ENCODE measurements at regions not wholly inside any gene's neighbourhood (a gene's known extent, or its start where the extent isn't known, plus 50 kb on each side); places are given as distances from the start of the nearest gene placed in this dataset.

- peak in 1 of 2 experiments; percentile 7 for DNase-seq
- Histone ChIP-seq H3K4me1 (peaks cover 22% of the 10 kb centered on the region; the same call in 1 of the 2 replicates), H3K36me3 (no peaks in the 10 kb centered on the region), H3K9me3 (replicated peaks) (no peaks in the 10 kb centered on the region), H3K27ac (no peak overlapping the region), H3K27me3 (no peaks in the 10 kb centered on the region), H3K4me3 (no peak overlapping the region)
Observed at GRCh38 chr12:24759155-24759554, 189.7 kb downstream of the BCAT1 start.

GRCh38 chr12:24756479-24757024, 192.3 kb downstream of the BCAT1 start:
- peaks cover 22% of the 10 kb centered on the region; the same call in 1 of the 2 replicates for H3K4me1 ChIP-seq

GRCh38 chr12:24754690-24755638, 193.9 kb downstream of the BCAT1 start:
- Histone ChIP-seq H3K4me1 (peaks cover 23% of the 10 kb centered on the region), H3K4me3 (no peak overlapping the region), H3K27ac (no peak overlapping the region), H3K36me3 (no peaks in the 10 kb centered on the region), H3K27me3 (no peaks in the 10 kb centered on the region), H3K9me3 (replicated peaks) (no peaks in the 10 kb centered on the region)
- DNase-seq = no peak

More at GRCh38 chr12:24756479-24757024, 192.3 kb downstream of the BCAT1 start:
- DNase-seq = no peak
- no peaks in the 10 kb centered on the region for H3K9me3 ChIP-seq (replicated peaks)
- H3K27ac ChIP-seq = no peak overlapping the region
- H3K36me3 ChIP-seq = no peaks in the 10 kb centered on the region
- no peak overlapping the region for H3K4me3 ChIP-seq
- H3K27me3 ChIP-seq = no peaks in the 10 kb centered on the region

- Histone ChIP-seq H3K9me3 (replicated peaks) (no peaks in the 10 kb centered on the region), H3K27ac (no peak overlapping the region), H3K36me3 (no peaks in the 10 kb centered on the region), H3K4me1 (peaks cover 21% of the 10 kb centered on the region), H3K27me3 (no peaks in the 10 kb centered on the region), H3K4me3 (no peak overlapping the region)
- no peak for DNase-seq
Observed at GRCh38 chr12:24752763-24753462, 196.0 kb downstream of the BCAT1 start.

- DNase-seq = no peak
- H3K4me1 ChIP-seq = peaks cover 29% of the 10 kb centered on the region
- H3K36me3 ChIP-seq = no peaks in the 10 kb centered on the region
- H3K9me3 ChIP-seq (replicated peaks) = no peaks in the 10 kb centered on the region
- H3K27me3 ChIP-seq = no peaks in the 10 kb centered on the region
- H3K4me3 ChIP-seq = no peak overlapping the region
- H3K27ac ChIP-seq = no peak overlapping the region
Observed at GRCh38 chr12:24751181-24751580, 197.7 kb downstream of the BCAT1 start.

GRCh38 chr12:24750263-24750662, 198.6 kb downstream of the BCAT1 start:
- DNase-seq = peak; percentile 40 to 63
- Histone ChIP-seq H3K4me1 (peaks cover 33% of the 10 kb centered on the region), H3K27me3 (no peaks in the 10 kb centered on the region), H3K4me3 (no peak overlapping the region), H3K27ac (no peak overlapping the region), H3K9me3 (replicated peaks) (no peaks in the 10 kb centered on the region), H3K36me3 (no peaks in the 10 kb centered on the region)

- DNase-seq = no peak
- no peaks in the 10 kb centered on the region for H3K36me3 ChIP-seq
Observed at GRCh38 chr12:24749171-24749570, 199.7 kb downstream of the BCAT1 start.

GRCh38 chr12:24748326-24748725, 200.6 kb downstream of the BCAT1 start:
- Histone ChIP-seq H3K36me3 (no peaks in the 10 kb centered on the region), H3K4me3 (no peak overlapping the region), H3K4me1 (peaks cover 33% of the 10 kb centered on the region), H3K27me3 (no peaks in the 10 kb centered on the region), H3K9me3 (replicated peaks) (no peaks in the 10 kb centered on the region), H3K27ac (no peak overlapping the region)
- DNase-seq = no peak

More at GRCh38 chr12:24749171-24749570, 199.7 kb downstream of the BCAT1 start:
- H3K4me1 ChIP-seq = peaks cover 33% of the 10 kb centered on the region
- H3K4me3 ChIP-seq = no peak overlapping the region
- H3K9me3 ChIP-seq (replicated peaks) = no peaks in the 10 kb centered on the region
- no peak overlapping the region for H3K27ac ChIP-seq
- H3K27me3 ChIP-seq = no peaks in the 10 kb centered on the region

GRCh38 chr12:24746864-24747263, 202.0 kb downstream of the BCAT1 start:
- H3K27me3 ChIP-seq = no peaks in the 10 kb centered on the region
- H3K4me3 ChIP-seq = no peak overlapping the region
- DNase-seq = peak; percentile 47 to 64
- no peaks in the 10 kb centered on the region for H3K36me3 ChIP-seq
- H3K9me3 ChIP-seq (replicated peaks) = no peaks in the 10 kb centered on the region
- H3K27ac ChIP-seq = peak overlapping the region; percentile 18; the same call in 1 of the 2 replicates
- peaks cover 33% of the 10 kb centered on the region for H3K4me1 ChIP-seq

- Histone ChIP-seq H3K4me1 (peaks cover 33% of the 10 kb centered on the region), H3K36me3 (no peaks in the 10 kb centered on the region), H3K27ac (peak overlapping the region; percentile 18; the same call in 1 of the 2 replicates), H3K4me3 (no peak overlapping the region), H3K27me3 (no peaks in the 10 kb centered on the region), H3K9me3 (replicated peaks) (no peaks in the 10 kb centered on the region)
- peak in 1 of 2 experiments; percentile 24 for DNase-seq
Observed at GRCh38 chr12:24746006-24746671, 202.8 kb downstream of the BCAT1 start.

GRCh38 chr12:24743941-24744793, 204.7 kb downstream of the BCAT1 start:
- DNase-seq = no peak
- peaks cover 22% of the 10 kb centered on the region for H3K4me1 ChIP-seq
- no peaks in the 10 kb centered on the region; the same call in 1 of the 2 replicates for H3K9me3 ChIP-seq (replicated peaks)
- no peak overlapping the region for H3K4me3 ChIP-seq
- no peaks in the 10 kb centered on the region for H3K36me3 ChIP-seq
- no peak overlapping the region for H3K27ac ChIP-seq
- no peaks in the 10 kb centered on the region for H3K27me3 ChIP-seq

- H3K4me1 ChIP-seq = peaks cover 15% of the 10 kb centered on the region
- no peak for DNase-seq
- H3K4me3 ChIP-seq = no peak overlapping the region
- no peaks in the 10 kb centered on the region; the same call in 1 of the 2 replicates for H3K9me3 ChIP-seq (replicated peaks)
- no peaks in the 10 kb centered on the region for H3K36me3 ChIP-seq
- H3K27ac ChIP-seq = no peak overlapping the region
- no peaks in the 10 kb centered on the region for H3K27me3 ChIP-seq
Observed at GRCh38 chr12:24742378-24742777, 206.5 kb downstream of the BCAT1 start.

- Histone ChIP-seq H3K4me1 (peaks cover 3% of the 10 kb centered on the region), H3K4me3 (no peak overlapping the region), H3K27me3 (no peaks in the 10 kb centered on the region), H3K9me3 (replicated peaks) (no peaks in the 10 kb centered on the region; the same call in 1 of the 2 replicates), H3K27ac (no peak overlapping the region), H3K36me3 (no peaks in the 10 kb centered on the region)
- DNase-seq = no peak
Observed at GRCh38 chr12:24741216-24741615, 207.7 kb downstream of the BCAT1 start.
